NCI-H2171 treated with DMSO at 0.1 percent for 48 hours (cell line): ENCODE measurements at regions not wholly inside any gene's neighbourhood (a gene's known extent, or its start where the extent isn't known, plus 50 kb on each side); places are given as distances from the start of the nearest gene placed in this dataset.
A peak's percentile ranks its signal among the peaks of the same experiment; 100 is the strongest.

Experiments used
- DNase-seq: peaks from one replicate; lab custom pipeline; 2025; lab: John Stamatoyannopoulos, UW

DNA sequence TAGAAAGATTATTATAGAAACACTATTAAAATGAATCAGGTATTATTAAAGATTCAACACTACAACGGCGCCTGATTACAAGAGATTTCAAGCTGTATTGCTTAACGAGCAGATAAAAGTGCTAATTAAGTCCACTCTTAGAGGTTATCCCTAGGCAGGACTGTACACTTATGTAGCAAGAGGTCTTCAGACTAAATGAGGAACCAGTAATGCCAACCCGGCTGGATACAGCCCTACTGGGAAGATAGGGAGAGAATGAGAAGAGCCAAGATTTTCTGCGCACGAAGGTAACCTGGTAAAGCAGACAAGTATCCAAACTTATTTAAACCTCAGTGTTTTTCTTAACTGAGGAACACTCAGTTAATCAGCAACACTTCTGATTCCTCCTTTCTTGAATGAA is 115.7 kb upstream of the HIVEP3 start:
- DNase-seq, result no peak

DNA sequence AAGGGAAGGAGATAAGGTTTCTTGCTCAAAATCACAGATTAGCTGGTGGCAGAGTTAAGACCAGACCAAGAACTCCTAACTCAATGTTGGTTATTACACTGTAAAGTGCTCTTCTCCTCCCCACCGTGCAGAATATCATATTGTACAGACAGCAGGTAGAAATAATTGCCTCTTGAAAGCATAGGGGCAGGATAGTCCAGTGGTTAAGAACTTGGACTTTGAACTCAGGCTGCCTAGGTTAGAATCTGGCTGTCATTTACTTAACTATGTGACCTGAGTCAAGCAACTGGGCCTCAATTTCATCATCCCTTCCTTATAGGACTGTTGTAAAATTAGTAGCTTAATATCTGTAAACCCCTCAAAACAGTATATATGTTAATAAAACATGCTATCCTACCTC is 114.9 kb upstream of the HIVEP3 start:
- DNase-seq, result no peak

DNA sequence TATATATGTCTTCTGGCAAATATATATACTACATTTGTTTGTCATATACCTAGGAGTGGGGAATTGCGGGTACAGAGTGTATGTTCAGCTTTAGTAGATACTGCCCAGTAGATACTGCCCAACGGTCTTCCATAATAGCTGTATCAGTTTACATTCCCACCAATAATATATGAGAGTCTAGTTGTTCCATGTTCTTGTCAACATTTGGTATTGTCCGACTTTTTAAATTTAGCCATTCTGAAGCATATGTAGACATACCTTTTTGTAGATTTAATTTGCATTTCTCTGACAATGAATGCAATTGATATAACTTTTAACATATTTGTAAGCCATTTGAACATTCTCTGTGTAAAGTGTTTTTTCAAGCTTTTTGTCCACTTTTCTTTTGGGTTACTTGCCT is 99.0 kb upstream of the HIVEP3 start:
- no peak for DNase-seq

DNA sequence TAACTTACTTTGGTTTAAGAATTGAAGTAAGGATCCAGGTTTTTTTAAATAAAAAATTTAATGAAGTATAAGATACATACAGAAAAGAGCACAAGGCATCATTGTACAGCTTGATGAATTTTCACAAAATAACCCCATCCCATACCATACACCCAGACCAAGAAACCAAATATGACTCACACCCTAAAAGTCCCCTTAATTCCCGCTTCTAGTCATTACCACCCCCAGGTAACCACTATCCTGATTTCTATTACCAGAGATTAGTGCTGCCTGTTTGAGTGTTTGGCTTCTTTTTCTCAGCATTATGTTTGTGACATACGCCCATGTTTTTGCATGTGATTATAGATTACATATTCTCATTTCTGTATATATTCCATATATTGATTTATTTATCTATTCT is 98.5 kb upstream of the HIVEP3 start:
- DNase-seq, result no peak

DNA sequence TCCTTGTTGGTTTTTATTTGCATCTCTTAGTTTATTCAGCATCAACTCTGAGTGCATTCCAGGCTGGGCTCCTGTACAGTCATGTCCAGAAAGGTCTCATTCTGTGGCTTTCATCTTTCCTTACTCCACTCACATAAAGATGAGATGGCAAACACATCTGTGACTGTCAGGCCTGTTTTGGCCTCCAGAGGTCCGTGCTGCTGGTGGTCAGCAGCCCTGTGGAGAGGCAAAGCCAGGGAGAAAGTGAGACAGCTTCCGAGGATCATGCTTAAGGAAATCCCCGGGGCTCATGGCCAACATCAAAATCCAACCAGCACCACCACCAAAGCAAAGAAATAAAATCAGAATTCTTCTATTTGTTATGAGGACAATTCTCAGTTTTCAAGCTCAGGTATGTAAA is 96.1 kb upstream of the HIVEP3 start:
- DNase-seq, result no peak

DNA sequence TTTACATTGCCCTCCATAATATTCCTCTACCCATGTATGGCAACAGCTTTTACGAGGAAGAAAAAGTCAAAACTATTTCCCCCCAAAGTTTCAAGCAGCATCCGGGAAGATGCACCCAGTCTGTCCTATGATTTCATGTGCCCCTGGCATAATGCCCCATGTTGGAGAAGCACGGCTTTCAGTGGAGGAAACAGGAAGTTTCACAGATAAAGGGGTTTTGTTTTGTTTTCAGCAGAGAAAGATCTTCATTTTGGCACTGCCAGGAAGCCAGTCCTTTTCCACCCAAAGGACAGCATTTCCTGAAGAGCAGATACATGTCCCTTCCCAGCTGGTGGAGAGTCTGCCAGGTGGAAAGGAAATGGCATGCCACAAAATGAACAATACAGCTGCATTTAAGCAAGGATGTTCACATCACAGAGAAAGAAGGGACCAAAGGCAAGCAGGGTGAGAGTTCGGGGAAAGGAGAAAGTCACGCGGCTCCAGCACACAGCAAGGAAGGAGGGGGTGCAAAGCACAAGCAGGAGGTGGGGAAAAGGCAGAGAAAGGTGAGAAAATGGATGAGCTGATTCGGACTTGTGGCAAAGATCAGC is 95.3 kb upstream of the HIVEP3 start:
- DNase-seq, result no peak

DNA sequence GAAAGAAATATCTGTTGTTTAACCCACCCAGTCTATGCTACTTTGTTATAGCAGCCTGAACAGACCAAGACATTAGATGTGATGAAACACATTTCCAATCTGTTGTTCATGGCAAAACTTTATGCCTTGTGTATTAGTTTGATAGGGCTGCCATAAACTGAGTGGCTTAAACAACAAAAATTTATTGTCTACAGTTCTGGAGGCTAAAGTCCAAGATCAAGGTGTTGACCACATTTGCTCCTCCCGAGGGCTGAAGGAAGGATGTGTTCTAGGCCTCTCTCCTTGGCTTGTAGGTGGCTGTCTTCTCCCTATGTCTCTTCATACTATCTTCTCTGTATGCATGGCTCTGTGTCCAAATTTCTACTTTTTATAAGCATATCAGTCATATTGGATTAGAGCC is 94.1 kb upstream of the HIVEP3 start:
- no peak for DNase-seq

DNA sequence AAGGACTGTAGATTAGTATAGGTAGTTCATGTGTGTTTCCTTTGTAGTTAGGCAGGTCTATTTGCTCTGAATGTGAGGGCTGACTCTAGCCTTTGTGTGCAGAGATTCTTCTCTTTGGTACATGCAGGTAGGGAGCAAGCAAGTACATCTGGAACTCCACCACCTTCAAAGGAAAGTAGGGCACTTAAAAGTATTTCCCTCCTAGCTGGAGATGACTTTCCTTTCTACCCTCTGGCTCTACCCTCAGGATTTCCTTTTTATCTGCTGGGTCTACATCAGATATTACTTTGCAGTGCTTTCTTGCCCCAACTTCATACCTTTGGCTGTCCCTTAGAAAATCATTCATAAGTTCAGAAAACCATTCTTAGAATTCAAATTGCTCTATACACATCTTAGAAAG is 91.7 kb upstream of the HIVEP3 start:
- DNase-seq, result no peak

DNA sequence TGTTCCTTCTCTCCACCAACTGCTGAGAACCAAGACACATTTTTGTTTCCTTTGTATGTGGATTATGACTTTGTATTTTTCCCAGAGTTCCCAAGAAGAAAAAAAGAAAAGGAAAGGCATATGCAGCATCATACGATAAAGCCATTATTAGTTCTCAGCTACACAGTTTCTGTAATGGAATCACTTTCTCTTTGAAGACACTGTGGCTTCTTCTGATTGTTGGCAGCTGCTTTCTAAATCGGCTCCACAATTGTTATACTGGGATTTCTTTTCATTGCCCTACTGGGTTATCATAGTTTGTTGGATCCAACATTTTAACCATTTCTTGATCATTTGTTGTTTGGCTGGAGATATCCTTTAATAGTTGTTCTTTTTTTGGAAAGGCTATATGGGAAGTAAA is 89.5 kb upstream of the HIVEP3 start:
- DNase-seq, result no peak

DNA sequence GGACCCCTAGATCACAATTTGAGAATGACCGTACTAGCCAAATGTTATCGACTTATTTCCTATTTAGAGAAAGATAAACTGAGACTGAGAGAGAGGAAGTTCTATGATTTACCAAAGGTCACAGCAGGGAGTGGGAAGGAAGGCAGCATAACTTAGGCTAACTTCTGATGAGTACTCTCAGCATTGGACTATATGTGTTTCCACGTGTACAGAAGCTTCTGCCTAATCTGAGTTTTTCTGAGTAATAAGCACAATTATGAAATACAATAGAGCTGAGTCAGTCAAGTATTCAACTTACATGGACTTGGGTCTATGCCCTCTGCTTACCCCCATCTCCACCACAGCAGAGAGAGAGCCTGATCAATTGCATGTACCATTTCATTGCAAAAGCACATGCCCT is 88.1 kb upstream of the HIVEP3 start:
- DNase-seq, result no peak

DNA sequence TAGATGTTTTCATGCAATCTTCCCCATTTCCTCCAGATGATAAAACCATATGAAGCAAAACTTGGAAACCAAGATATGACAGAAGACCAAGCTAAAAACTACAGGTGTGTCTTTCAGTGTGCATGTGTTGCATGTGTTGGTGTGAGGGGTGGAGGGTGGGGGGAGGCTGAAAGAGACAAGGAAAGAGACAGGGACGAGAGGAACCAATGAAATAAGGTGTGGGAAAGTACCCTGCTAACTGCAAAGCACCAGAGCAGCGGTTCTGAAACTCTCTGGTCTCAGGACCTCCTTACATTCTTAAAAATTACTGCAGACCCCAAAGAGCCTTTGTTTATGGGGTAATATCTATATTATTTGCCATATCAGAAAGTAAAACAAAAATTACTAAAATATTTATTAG is 87.4 kb upstream of the HIVEP3 start:
- DNase-seq, result no peak

DNA sequence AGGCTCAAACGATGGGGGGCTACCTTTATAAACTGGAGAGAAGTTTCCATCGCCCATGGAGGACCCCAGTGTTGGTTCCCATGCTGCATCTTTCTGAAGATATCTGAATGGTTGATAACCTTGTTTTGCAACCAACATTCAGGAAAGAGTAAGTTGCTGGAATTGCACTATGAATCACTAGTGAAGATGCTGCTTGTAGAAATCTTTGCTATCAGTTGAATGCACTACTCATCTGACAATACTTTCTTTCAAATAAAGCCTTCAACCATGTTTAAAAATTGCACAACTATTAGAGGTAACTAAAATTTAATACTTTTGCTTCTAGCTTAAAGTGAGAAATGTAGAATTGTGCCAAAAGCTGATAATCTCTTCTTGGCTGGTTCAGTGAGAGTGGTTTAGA is 86.8 kb upstream of the HIVEP3 start:
- DNase-seq, result no peak

DNA sequence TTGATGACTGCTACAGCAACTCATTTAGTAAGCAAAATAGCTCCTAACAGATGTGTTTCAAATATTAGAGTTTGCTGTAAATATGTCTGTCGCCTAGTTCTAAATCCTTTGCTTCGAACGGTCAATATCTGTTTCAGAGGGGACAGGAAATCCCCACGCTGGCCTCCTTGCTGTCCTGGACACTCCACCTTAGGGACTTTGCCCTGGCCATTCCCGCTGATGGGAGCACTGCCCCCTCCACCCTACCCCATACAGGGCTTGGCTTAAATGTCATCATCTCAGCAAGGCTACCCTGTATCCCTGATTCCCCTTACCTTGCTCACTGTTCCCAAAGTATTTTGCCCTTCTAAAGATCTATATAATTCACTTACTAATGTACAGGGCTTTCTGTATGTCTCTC is 86.1 kb upstream of the HIVEP3 start:
- no peak for DNase-seq

DNA sequence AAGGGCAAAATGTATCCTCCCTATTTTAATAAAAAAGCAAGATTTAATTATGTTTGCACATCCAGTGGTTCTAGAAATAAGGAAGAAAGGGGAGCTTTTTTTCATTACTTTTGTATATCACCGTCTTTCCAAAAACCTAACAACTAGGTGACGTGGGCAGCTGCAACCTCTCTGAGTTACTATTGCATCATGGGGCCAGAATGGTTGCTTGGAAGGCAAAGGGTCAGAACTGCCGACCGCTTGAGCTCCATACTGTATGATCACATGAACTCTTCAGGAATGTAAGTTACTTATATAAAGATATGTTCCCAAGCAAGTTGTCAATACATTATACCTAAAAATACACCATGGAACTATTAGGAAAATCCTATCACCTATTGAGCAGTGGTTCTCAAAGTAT is 85.6 kb upstream of the HIVEP3 start:
- no peak for DNase-seq

DNA sequence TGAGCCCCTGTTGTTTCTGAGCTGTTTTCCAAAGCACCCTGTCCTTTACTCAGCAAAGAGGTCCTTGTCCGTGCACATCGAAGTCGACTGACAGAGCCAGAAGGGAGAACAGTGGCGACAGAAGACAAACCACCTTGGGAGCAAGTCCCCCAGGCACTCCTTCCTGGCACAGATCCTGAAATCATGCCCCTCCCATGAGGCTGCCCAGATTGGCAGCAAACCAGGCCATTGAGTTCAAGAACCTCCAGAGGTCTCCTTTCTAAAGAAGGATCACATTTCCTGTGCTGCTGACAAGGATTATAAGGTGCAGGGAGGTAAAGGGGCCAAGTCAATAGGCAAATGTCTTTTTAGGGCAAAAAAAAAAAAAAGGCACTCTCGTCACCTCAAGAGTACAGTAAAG is 84.7 kb upstream of the HIVEP3 start:
- peak; percentile 97 for DNase-seq

DNA sequence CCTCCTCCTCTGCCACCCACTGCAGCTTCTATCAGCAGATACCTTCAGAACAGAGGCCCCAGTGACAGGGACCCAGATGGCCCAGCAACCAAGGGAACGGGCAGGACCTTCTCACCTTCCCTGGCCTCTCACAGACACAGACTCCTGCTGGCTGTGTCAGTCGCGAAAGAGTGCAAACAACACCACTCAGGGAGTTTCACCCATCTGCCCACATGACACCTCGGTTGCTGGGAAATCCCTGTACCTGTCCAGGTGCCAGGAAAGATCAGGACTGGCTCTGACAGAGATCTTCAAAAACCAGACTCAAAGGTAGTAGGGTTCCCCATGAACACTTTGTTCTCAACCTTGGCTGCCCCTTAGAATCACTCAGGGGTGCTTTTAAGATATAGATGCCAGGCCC is 83.5 kb upstream of the HIVEP3 start:
- DNase-seq, result peak; percentile 84

DNA sequence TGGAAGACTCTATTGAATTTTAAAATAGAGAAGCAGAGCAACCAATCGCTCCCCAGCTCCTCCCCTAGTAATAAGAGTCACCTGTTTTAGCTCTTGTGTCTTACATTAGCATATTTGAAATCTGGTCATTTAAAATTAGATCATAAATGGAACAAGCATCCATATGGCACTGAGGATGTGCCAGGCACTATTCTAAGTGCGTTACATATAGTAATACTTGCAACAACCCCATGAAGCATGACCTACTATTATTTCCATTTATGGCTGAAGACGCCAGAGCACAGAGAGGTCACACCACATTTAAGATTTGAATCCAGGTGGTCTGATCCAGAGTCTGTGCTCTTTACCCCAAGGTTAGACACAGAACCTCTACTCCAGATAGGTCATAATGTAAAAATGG is 82.0 kb upstream of the HIVEP3 start:
- DNase-seq, result peak; percentile 38

DNA sequence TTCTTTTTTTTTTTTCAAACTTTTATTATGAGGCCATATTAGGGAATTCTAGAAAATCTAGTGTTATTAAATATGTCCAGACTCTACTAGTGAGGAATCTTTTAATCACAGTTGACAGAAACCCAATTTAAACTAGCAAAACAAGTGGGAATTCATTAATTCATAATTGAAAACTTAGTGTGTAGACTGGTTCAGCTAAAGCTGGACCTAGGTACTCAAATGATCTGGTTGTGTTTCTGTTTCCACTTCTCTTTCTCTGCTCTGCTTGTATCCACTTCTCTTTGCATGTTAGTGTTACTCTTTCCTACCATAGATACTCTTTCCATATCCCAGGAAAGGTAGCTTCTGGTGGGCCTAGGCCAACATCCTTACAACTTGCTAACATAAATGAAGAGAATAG is 81.2 kb upstream of the HIVEP3 start:
- no peak for DNase-seq

DNA sequence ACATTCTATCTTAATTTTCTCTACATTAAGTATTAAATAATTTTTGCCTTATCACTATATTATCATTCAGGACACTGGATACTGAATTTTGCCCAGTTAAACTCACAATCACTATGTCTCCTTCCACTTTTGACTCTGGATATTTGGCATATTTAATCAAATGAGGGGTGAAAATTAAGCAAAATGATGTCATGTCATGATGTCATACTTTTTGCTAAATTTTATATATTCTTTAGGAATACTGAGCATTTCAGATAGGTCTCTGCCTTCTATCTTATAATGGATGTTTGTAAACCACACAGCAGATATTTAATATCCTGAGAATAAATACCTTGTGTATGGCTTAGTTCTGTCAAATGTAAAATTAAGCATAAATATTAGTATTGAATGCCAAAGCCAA is 79.5 kb upstream of the HIVEP3 start:
- DNase-seq, result no peak

DNA sequence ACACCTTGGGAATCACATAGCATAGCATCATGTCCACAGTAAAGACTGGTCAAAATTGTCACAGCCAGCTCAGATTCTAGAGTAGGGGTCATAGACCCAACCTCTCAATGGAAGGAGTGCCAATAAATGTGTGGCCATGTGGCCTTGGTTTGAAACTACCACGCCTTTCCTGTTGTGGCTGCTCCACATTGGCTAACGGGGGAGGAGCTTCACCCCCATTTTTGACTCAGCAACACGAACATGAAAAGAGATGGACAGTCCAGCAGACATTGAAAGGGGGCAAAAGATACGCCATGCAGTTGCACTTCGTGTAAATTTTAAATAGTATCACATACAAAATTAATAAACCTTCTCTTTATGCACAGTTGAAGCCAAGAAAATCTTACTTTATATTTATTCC is 78.4 kb upstream of the HIVEP3 start:
- DNase-seq, result no peak

DNA sequence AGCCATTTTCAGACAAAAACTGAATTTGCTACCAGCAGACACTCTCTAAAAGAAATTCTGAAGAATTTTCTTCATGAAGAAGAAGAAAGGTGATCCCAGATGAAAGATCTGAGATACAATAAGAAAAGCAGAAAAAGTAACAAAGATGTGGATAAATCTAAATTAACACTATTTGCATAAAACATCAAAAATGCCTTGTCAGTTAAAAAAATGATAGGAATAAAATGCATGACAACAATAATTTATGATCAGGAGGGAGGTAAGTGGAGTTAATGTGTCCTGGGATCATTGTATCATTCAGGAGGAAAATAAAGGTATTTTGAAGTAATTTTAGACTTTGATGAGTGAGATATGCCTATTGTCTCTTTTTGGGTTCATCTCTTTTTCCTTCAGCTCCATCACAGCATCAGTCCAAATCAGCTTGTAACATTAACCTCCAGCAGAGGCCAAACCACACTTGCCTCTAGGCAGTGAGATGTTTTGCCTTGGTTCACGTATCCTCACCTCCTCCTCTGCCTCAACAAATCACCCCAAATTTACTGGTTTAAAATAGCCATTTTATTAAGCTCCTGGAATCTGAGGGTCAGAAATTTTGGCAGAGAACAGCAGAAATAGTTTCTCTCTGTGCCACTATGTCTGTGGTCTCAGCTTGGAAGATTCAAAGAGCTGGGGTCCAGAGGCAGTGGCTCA is 76.9 kb upstream of the HIVEP3 start:
- no peak for DNase-seq

DNA sequence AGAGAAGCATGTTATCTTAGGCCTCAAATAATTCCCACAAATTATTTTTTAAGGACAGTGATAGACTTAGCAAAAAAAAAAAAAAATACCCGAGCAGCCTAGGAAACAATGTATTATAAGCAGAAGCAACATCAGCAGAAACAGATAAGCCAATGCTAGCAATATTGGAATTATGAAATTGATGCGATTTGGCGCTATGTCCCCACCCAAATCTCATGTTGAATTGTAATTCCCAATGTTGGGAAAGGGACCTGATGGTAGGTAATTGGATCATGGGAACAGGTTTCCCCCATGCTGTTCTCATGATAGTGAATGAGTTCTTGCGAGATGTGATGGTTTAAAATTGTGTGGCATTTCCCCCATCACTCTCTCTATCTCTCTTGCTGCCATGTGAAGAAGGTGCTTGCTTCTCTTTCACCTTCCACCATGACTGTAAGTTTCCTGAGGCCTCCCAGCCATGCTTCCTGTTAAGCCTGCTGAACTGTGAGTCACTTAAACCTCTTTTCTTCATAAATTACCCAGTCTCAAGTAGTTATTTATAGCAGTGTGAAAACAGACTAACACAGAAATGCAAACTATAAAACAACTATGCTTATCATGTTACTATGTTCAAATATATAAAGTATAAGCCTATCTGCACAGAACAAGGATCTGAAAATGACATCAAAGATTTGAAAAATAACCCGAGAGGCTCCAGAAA is 75.6 kb upstream of the HIVEP3 start:
- no peak for DNase-seq

DNA sequence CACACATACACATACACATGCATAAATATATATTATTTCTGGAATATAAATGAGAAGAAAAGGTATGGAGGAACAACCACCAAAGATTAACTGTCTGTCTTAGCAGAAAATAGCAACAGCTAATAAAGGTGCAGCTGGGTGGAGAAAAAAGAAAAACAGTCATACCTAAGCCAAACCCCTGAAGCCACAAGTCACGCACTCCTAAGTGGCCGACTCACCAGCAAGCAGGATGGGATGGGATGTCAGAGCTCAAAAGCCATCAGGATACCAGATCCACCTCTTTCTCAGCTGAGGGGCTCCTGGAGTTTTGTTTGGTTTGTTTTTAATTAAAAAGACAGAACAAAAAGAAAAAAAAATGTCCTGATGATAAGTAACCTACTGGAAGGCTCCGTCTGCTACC is 64.7 kb upstream of the HIVEP3 start:
- no peak for DNase-seq

DNA sequence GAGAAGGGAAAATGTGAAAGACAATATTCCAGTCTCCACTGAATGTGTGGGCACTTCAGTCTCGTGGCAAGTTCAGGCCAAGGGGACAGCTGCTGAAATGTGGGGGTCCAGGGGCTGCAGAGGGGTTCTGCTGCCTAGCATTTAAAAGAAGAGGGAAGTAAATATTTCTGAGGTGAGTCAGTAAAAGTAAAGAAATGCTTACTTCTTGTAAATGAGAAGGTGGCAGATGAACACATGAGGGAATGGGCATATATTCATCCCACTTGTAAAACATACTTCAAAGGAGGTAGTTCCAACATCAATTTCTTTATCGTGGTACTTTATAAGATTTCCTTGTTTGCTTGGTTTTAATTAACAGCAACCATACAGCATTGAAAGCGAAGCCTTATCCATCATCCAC is 63.1 kb upstream of the HIVEP3 start:
- no peak for DNase-seq
